Central memory CD8-positive, alpha-beta T cell (primary cell): ENCODE measurements at regions not wholly inside any gene's neighbourhood (a gene's known extent, or its start where the extent isn't known, plus 50 kb on each side); places are given as distances from the start of the nearest gene placed in this dataset.
"Not testable (repeated sequence)": the region's sequence is repeated elsewhere in the genome, so short reads cannot be mapped to it uniquely, and the experiment has no call there.

Experiments used
- ATAC-seq: fragments of 150-1000 bp; cut with Tn5 transposase; replicated peaks from 2 replicates; pipeline ENCODE4 v1.10.0; 2022; ENCODE audit warnings: mild to moderate bottlenecking, moderate FRiP score, moderate number of reproducible peaks; ENCODE audit not compliant: poor library complexity, severe bottlenecking; ENCODE audit errors: extremely low read depth
- DNase-seq, 2 donors: peaks; one replicate each; pipeline ENCODE4 v3.0.0; 2021; ENCODE audit warnings: low spot score in 2 of 2
- H3K27ac Mint-ChIP-seq: one replicate; pipeline ENCODE4 v1.8.0; 2022; ENCODE audit warnings: low read depth, mild to moderate bottlenecking, moderate library complexity, mixed read lengths
- H3K27me3 Mint-ChIP-seq: one replicate; pipeline ENCODE4 v1.8.0; 2022; ENCODE audit warnings: mixed read lengths
- H3K36me3 Mint-ChIP-seq: one replicate; pipeline ENCODE4 v1.8.0; 2022; ENCODE audit warnings: mild to moderate bottlenecking, moderate library complexity, mixed read lengths; ENCODE audit not compliant: insufficient read depth
- H3K4me1 Mint-ChIP-seq: one replicate; pipeline ENCODE4 v1.8.0; 2022; ENCODE audit warnings: mixed read lengths
- H3K4me3 Mint-ChIP-seq: one replicate; pipeline ENCODE4 v1.8.0; 2022; ENCODE audit warnings: mild to moderate bottlenecking, moderate library complexity, mixed read lengths
- H3K9me3 Mint-ChIP-seq: one replicate; pipeline ENCODE4 v1.8.0; 2022; ENCODE audit warnings: mixed read lengths

DNA sequence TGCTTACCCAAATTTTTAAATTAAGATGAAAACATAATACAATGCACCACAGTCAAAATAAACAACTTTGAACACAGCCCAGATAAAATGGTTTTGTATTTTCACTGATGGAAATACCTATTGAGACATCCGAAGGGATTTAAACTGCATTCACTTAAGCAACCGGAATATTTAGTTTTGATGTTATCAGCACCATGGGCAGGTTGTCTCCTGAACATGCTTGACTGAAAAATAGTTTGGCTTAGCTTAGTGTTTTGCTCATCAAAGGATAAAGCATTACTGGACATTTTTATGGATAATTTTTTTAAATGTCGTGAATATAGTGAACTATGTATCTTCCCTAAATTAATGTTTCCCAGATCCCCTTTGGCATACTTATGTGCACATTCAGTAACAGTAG lies 177.5 kb downstream of the GJA1 start:
- H3K9me3 Mint-ChIP-seq, result peaks cover 5% of the 10 kb centered on the region
- ATAC-seq (no peak), DNase-seq (no peak)
- H3K27ac Mint-ChIP-seq, result no peak overlapping the region
- no peak overlapping the region for H3K4me3 Mint-ChIP-seq
- no peaks in the 10 kb centered on the region for H3K36me3 Mint-ChIP-seq
- no peaks in the 10 kb centered on the region for H3K4me1 Mint-ChIP-seq
- no peaks in the 10 kb centered on the region for H3K27me3 Mint-ChIP-seq

DNA sequence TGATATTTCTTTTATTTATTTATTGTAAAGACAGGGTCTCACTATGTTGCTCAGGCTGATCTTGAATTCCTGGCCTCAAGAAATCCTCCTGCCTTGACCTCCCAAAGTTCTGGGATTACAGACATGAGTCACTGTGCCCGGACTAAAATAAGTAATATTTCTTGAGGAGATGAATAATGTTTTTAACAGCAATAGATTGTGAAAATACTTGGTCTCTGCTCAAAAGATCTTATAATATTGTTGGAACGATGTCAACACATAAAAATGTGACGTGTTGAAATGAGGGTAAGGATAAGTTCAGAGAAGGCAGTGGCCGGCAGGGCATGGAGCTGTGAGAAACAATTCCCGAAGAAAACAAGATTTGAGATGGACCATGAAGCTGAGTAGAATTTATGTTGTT lies 178.7 kb downstream of the GJA1 start:
- Mint-ChIP-seq H3K27ac (no peak overlapping the region), H3K4me1 (no peaks in the 10 kb centered on the region), H3K36me3 (no peaks in the 10 kb centered on the region), H3K9me3 (peaks cover 5% of the 10 kb centered on the region), H3K4me3 (no peak overlapping the region), H3K27me3 (no peaks in the 10 kb centered on the region)
- ATAC-seq (no peak), DNase-seq (no peak)

DNA sequence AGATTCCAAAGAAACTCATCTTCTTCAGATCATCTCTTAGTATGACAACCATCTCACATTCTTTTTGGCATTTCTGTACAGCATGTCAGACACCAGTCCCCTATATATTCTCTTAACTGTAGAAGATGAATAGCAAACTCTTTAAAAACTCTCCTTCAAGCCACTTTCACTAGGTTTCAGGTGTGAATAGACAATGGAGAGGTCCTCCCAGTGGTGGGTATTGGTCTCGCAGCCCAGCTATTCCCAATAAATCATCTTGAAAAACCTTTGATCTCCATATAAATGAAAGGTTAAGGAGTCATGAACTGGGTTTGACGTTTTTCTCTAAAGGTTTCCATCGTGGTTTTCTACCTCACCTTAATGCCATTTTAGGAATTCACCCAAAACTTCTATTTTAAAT lies 180.0 kb downstream of the GJA1 start:
- H3K27me3 Mint-ChIP-seq, result no peaks in the 10 kb centered on the region
- H3K4me1 Mint-ChIP-seq, result no peaks in the 10 kb centered on the region
- H3K4me3 Mint-ChIP-seq, result no peak overlapping the region
- no peaks in the 10 kb centered on the region for H3K36me3 Mint-ChIP-seq
- DNase-seq (no peak), ATAC-seq (no peak)
- H3K27ac Mint-ChIP-seq, result no peak overlapping the region
- peaks cover 5% of the 10 kb centered on the region for H3K9me3 Mint-ChIP-seq

DNA sequence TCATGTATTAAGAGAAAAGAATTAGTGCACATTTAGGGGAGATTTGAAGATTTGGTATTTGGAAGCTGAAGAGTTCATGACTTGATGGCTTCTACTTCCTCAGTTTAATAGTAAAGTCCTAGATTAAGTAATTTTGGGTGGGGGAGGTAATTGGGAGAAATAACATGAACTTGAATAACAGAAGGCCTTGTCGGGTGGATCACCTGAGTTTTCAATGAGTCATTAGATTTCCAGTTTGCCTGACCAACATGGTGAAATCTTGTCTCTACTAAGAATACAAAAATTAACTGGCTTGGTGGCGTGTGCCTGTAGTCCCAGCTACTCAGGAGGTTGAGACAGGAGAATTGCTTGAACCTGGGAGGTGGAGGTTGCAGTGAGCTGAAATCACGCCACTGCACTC lies 181.0 kb downstream of the GJA1 start:
- no peak for DNase-seq
- Mint-ChIP-seq H3K36me3 (no peaks in the 10 kb centered on the region), H3K4me1 (no peaks in the 10 kb centered on the region), H3K9me3 (peaks cover 5% of the 10 kb centered on the region), H3K4me3 (no peak overlapping the region), H3K27ac (no peak overlapping the region), H3K27me3 (no peaks in the 10 kb centered on the region)
- ATAC-seq, result no peak

DNA sequence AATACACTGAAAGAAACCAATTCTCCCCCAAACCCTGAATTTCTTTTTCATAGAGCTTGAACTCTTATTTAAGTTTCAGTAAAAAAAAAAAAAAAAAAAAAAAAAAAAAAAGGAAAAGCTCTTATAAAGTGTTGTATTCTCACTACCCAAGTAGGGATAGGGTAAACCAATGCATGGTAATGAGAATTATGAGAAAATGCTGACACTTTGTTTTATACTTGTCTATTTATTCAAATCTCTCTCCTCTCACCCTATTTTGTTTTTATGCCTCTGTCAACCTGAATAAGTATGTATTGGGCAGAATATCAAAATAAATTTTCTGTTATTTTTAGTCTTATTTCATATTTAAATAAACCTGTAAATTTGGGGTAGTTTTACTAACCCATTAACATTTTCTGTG lies 181.9 kb downstream of the GJA1 start:
- DNase-seq, result no peak
- H3K4me1 Mint-ChIP-seq, result no peaks in the 10 kb centered on the region
- no peak overlapping the region for H3K27ac Mint-ChIP-seq
- ATAC-seq, result no peak
- no peaks in the 10 kb centered on the region for H3K36me3 Mint-ChIP-seq
- no peaks in the 10 kb centered on the region for H3K27me3 Mint-ChIP-seq
- H3K4me3 Mint-ChIP-seq, result no peak overlapping the region
- peaks cover 11% of the 10 kb centered on the region for H3K9me3 Mint-ChIP-seq

DNA sequence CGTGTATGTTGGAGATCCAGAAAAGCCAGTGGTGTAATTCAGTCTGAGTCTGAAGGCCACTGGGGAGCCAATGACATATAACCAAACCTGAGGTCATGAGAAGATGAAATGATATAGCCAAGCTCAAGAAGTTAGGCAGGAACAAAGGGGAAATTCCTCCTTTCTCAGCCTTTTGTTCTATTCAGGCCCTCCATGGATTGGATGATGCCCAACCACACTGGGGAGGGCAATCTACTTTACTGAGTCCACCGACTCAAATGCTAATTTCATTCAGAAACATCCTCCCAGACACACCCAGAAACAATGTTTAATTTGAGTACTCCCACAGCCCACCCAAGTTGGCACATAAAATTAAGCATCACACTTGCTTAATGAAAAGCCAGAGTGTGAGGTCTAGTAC lies 183.6 kb downstream of the GJA1 start:
- Mint-ChIP-seq H3K27me3 (no peaks in the 10 kb centered on the region), H3K36me3 (no peaks in the 10 kb centered on the region), H3K9me3 (peaks cover 15% of the 10 kb centered on the region), H3K4me1 (no peaks in the 10 kb centered on the region), H3K27ac (no peak overlapping the region), H3K4me3 (no peak overlapping the region)
- DNase-seq (no peak), ATAC-seq (no peak)

DNA sequence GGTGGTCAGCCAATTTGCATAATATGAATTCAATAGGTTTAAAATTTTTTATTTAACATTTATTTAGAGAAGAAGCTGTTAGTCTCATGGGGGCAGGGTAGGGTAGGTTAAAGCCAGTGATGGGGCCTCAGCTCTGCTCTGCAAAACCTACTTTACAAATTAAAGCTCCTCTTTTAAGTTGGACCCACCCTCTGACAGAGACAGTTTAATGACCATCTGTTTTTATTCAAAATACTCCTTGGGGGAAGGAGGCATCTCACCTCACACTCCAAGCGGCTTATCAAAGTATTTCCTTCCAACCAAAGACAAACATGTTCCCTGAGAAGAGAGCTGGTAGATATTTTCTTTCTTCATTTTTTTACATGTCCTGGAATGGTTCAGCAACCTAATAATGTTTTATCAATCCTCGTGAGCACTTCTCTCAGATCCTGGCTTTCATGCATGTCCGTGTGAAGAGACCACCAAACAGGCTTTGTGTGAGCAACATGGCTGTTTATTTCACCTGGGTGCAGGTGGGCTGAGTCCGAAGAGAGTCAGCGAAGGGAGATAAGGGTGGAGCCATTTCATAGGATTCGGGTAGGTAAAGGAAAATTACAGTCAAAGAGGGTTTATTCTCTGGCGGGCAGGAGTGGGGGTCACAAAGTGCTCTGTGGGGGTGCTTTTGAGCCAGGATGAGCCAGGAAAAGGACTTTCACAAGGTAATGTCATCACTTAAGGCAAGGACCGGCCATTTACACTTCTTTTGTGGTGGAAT lies 184.7 kb downstream of the GJA1 start:
- ATAC-seq (no peak), DNase-seq (no peak)
- H3K9me3 Mint-ChIP-seq, result peaks cover 21% of the 10 kb centered on the region
- no peak overlapping the region for H3K4me3 Mint-ChIP-seq
- no peaks in the 10 kb centered on the region for H3K4me1 Mint-ChIP-seq
- H3K27ac Mint-ChIP-seq, result no peak overlapping the region
- no peaks in the 10 kb centered on the region for H3K27me3 Mint-ChIP-seq
- H3K36me3 Mint-ChIP-seq, result no peaks in the 10 kb centered on the region

DNA sequence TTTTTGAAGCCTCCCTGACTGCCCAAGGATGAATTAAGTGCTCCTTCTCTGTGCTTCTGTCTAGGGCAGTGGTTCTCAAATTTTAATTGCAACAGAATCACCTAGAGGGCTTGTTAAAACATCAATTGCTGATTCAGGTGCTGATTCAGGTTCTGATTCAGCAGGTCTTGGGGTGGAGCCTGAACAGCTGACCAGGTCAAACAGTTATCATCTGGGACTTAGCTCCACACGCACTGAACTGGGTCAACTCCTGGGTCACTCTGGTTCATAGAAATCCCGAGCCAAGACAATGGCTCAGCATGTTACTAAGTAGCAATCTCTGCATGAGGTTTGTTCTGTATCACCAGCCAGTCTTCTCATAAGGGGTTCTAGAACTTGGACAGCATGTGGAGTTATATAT lies 192.3 kb downstream of the GJA1 start:
- no peaks in the 10 kb centered on the region for H3K27me3 Mint-ChIP-seq
- no peak overlapping the region for H3K27ac Mint-ChIP-seq
- H3K4me1 Mint-ChIP-seq, result no peaks in the 10 kb centered on the region
- H3K9me3 Mint-ChIP-seq, result peaks cover 8% of the 10 kb centered on the region
- H3K36me3 Mint-ChIP-seq, result no peaks in the 10 kb centered on the region
- ATAC-seq (no peak), DNase-seq (no peak)
- H3K4me3 Mint-ChIP-seq, result no peak overlapping the region

DNA sequence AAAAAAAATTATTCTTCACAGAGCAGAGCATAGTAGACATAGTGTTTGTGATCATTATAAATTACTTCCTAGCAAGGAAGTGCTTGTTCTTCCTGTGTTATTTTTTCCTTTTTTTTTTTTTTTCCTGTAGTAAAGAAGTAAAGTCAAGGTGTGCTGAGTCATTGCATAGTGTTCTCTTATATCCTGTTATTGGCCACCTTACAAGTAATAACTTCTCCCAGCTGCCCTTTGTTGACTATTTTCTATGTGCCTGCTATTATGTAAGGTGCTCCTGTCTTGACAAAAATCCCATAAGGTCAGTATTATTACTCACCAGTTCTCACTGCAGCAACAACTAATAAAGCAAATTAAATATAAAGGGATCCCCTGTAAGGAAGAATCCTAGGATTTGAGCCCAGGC lies 195.3 kb downstream of the GJA1 start:
- no peaks in the 10 kb centered on the region for H3K4me1 Mint-ChIP-seq
- H3K27me3 Mint-ChIP-seq, result no peaks in the 10 kb centered on the region
- no peak overlapping the region for H3K4me3 Mint-ChIP-seq
- peaks cover 4% of the 10 kb centered on the region for H3K9me3 Mint-ChIP-seq
- DNase-seq, result no peak
- no peak overlapping the region for H3K27ac Mint-ChIP-seq
- H3K36me3 Mint-ChIP-seq, result no peaks in the 10 kb centered on the region
- no peak for ATAC-seq

DNA sequence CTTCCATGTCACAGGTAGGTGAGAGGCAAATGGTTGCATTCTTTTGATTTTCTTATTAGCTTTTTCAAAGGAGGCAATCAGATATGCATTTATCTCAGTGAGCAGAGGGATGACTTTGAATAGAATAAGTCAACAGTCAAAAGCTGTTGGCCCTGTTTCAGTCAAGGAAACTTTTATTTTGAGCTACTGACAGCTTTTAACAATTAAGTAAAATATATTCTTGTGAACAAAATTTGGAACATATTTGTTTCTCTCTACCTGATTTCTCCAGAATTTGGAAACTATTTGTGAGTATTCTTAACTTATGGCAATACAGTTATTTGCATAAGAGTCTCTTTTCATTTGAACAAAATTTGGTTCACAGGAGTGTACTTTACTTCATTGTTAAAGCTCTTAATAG lies 196.3 kb downstream of the GJA1 start:
- not testable (repeated sequence) for ATAC-seq, H3K27me3 Mint-ChIP-seq, H3K9me3 Mint-ChIP-seq, H3K4me3 Mint-ChIP-seq, H3K4me1 Mint-ChIP-seq, H3K27ac Mint-ChIP-seq, DNase-seq, H3K36me3 Mint-ChIP-seq

DNA sequence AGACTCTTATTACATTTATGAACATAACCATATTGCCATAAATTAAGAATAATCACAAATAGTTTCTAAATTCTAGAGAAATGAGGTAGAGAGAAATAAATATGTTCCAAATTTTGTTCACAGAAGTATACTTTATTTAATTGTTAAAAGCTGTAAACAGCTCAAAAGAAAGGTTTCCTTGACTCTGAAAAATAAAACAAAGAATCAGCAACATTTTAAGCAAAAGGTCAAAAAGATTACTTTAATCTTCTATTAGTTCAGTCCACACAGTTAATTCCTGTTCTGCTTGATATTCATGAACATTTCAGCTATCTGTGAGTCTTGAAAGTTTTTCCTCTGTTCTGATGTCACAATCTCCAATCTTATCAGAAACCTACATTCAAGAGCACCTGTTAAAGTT lies 197.9 kb downstream of the GJA1 start:
- no peak overlapping the region for H3K27ac Mint-ChIP-seq
- ATAC-seq (no peak), DNase-seq (no peak)
- no peaks in the 10 kb centered on the region for H3K4me1 Mint-ChIP-seq
- no peak overlapping the region for H3K4me3 Mint-ChIP-seq
- H3K36me3 Mint-ChIP-seq, result no peaks in the 10 kb centered on the region
- H3K9me3 Mint-ChIP-seq, result peaks cover 9% of the 10 kb centered on the region
- no peaks in the 10 kb centered on the region for H3K27me3 Mint-ChIP-seq

DNA sequence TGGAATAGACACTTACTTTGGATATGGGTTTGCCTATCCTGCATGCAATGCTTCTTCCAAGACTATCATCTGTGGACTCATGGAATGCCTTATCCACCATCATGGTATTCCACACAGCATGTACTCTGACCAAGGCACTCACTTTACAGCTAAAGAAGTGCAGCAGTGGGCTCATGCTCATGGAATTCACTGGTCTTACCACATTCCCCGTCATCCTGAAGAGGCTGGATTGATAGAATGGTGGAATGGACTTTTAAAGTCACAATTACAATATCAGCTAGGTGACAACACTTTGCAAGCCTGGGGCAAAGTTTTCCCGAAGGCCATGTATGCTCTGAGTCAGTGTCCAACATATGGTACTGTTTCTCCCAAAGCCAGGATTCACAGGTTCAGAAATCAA lies 199.1 kb downstream of the GJA1 start:
- not testable (repeated sequence) for ATAC-seq, H3K27ac Mint-ChIP-seq, H3K4me1 Mint-ChIP-seq, H3K9me3 Mint-ChIP-seq, H3K27me3 Mint-ChIP-seq, DNase-seq, H3K4me3 Mint-ChIP-seq, H3K36me3 Mint-ChIP-seq

DNA sequence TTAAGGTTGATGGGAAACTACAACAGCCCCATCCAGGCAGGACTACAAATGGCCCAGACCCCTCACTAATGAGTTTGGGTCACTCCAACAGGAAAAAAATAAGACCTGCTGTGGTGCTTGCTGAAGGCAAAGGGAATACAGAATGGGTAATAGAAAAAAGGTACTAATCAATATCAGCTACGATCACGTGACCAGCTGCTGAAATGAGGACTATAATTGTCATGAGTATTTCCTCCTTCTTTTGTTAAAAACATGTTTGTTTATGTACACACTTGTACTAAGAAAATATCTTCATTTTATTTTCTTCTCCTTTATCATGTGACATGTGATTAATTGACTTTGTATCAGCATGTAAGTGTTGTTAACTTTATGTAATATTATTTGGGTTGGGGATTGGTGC lies 199.9 kb downstream of the GJA1 start:
- Mint-ChIP-seq H3K9me3 (peaks cover 9% of the 10 kb centered on the region), H3K36me3 (no peaks in the 10 kb centered on the region), H3K27me3 (no peaks in the 10 kb centered on the region), H3K4me3 (no peak overlapping the region), H3K4me1 (no peaks in the 10 kb centered on the region), H3K27ac (no peak overlapping the region)
- no peak for ATAC-seq
- no peak for DNase-seq

DNA sequence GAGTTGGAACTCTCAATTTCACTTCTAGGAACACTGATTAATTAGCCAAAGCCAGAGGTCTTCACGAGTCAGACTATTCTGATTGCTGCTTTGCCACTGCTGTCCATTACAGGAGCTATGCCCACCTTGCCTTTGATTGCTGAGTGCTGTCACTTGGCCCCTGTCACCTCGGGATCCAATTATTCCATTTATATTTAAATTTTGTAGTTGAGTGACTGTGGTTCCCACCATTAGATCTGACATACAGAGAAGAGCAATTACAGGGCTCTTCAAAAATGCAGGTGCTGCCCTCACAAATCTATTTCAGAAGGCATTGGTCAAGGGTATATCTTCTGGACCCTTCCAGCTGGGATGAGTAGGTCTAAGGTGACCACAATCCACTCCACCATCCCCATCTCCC lies 200.8 kb downstream of the GJA1 start:
- H3K27ac Mint-ChIP-seq, H3K4me1 Mint-ChIP-seq, H3K27me3 Mint-ChIP-seq, H3K36me3 Mint-ChIP-seq, DNase-seq, H3K4me3 Mint-ChIP-seq, ATAC-seq: not testable (repeated sequence)
- peaks cover 14% of the 10 kb centered on the region for H3K9me3 Mint-ChIP-seq
